ENCODE measurements at regions not wholly inside any gene's neighbourhood (a gene's known extent, or its start where the extent isn't known, plus 50 kb on each side); places are given as distances from the start of the nearest gene placed in this dataset.

DNA sequence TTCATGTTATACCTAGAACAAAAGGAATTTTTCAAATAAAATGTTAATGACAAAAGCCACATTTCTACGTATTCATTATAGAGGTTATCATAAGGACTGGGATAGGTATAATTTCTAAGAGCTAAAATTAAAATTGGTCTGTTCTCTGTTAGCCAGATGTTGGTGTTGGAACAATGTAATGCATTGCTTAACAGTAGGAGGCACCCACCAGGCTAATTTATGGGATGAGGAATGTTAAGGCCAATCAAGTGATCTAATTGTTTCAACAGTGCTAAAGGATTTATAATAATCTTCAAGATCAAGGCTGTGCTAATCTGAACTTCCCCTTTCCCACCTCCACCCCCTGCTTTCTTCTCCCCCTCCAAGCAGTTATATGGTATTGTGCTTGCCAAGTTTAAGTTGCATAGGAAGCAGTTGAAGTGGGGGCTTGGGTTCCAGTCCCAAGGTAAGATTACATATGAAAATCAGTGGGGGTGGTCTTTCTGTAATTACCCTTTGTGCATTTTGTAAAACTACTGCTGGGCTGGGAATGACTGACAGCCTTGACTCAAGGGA lies 89.2 kb upstream of the BACH2 start:
- no peak overlapping the region for H3K4me3 ChIP-seq (ENCODE audit: insufficient read depth, low read depth, low read length)
- H3K9ac ChIP-seq (ENCODE audit: low read length): no peak overlapping the region
- H3K27me3 ChIP-seq (ENCODE audit: insufficient read depth, low read length): no peaks in the 10 kb centered on the region
- Mint-ChIP-seq H3K9me3 (ENCODE audit: unreplicated experiment) (no peaks in the 10 kb centered on the region), H3K4me3 (ENCODE audit: unreplicated experiment) (no peak overlapping the region), H3K36me3 (ENCODE audit: low read depth, unreplicated experiment) (no peaks in the 10 kb centered on the region), H3K27me3 (ENCODE audit: low read depth, unreplicated experiment) (no peaks in the 10 kb centered on the region), H3K27ac (ENCODE audit: unreplicated experiment) (no peak overlapping the region), H3K4me1 (ENCODE audit: low read depth, unreplicated experiment) (peaks cover 17% of the 10 kb centered on the region)
- FAIRE-seq (no peak), DNase-seq (ENCODE audit: low read depth) (no peak)
- no peaks in the 10 kb centered on the region for H4K20me1 ChIP-seq (ENCODE audit: insufficient read depth, low read length)
- TF ChIP-seq, protein P1, sequence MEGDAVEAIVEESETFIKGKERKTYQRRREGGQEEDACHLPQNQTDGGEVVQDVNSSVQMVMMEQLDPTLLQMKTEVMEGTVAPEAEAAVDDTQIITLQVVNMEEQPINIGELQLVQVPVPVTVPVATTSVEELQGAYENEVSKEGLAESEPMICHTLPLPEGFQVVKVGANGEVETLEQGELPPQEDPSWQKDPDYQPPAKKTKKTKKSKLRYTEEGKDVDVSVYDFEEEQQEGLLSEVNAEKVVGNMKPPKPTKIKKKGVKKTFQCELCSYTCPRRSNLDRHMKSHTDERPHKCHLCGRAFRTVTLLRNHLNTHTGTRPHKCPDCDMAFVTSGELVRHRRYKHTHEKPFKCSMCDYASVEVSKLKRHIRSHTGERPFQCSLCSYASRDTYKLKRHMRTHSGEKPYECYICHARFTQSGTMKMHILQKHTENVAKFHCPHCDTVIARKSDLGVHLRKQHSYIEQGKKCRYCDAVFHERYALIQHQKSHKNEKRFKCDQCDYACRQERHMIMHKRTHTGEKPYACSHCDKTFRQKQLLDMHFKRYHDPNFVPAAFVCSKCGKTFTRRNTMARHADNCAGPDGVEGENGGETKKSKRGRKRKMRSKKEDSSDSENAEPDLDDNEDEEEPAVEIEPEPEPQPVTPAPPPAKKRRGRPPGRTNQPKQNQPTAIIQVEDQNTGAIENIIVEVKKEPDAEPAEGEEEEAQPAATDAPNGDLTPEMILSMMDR (IDR thresholded peaks at IDR 0.05; ENCODE audit: insufficient read depth, low read depth, low read length): no peak
- TF ChIP-seq EZH2 (IDR thresholded peaks at IDR 0.05; ENCODE audit: insufficient read depth, low read length): no peak
- no peaks in the 10 kb centered on the region for H3K9me3 ChIP-seq (ENCODE audit: insufficient read depth, low read depth, low read length)
- H3K4me1 ChIP-seq (ENCODE audit: insufficient read depth, low read length): peaks cover 8% of the 10 kb centered on the region
- no peaks in the 10 kb centered on the region for H3K79me2 ChIP-seq (ENCODE audit: insufficient read depth, low read length)
- H3K36me3 ChIP-seq (ENCODE audit: insufficient read depth, low read length): no peaks in the 10 kb centered on the region
- H3K27ac ChIP-seq (ENCODE audit: low read depth, low read length): no peak overlapping the region
- H2AFZ ChIP-seq (ENCODE audit: low read depth, low read length): no peak overlapping the region
- H3K4me2 ChIP-seq (ENCODE audit: low read length): no peak overlapping the region

DNA sequence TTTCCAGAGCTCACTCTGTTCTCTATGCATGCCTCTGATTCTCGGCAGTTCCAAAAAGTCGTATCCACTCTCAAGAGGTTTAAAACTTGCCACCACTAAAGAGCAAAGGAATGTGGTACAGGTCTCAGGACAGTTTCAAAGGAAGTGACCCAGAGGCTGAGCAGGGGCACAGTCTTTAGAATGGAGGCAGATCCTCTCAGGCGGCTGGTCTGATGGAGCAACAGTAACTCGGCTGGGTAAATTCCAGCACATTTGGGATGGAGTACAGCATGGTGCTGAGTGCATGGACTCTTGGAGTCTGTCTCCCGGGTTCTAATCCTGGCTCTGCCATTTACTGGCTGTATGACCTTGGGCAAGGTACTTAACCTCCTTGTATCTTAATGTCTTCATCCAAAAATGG lies 88.1 kb upstream of the BACH2 start:
- no peaks in the 10 kb centered on the region for H4K20me1 ChIP-seq (ENCODE audit: insufficient read depth, low read length)
- no peak overlapping the region for H3K27ac ChIP-seq (ENCODE audit: low read depth, low read length)
- TF ChIP-seq, protein P1 (IDR thresholded peaks at IDR 0.05; ENCODE audit: insufficient read depth, low read depth, low read length): no peak
- no peaks in the 10 kb centered on the region for H3K27me3 Mint-ChIP-seq (ENCODE audit: low read depth, unreplicated experiment)
- no peaks in the 10 kb centered on the region for H3K36me3 Mint-ChIP-seq (ENCODE audit: low read depth, unreplicated experiment)
- H2AFZ ChIP-seq (ENCODE audit: low read depth, low read length): no peak overlapping the region
- H3K4me1 Mint-ChIP-seq (ENCODE audit: low read depth, unreplicated experiment): peaks cover 17% of the 10 kb centered on the region
- H3K4me2 ChIP-seq (ENCODE audit: low read length): no peak overlapping the region
- no peaks in the 10 kb centered on the region for H3K9me3 Mint-ChIP-seq (ENCODE audit: unreplicated experiment)
- FAIRE-seq (no peak), DNase-seq (ENCODE audit: low read depth) (no peak)
- H3K79me2 ChIP-seq (ENCODE audit: insufficient read depth, low read length): no peaks in the 10 kb centered on the region
- no peak overlapping the region for H3K27ac Mint-ChIP-seq (ENCODE audit: unreplicated experiment)
- no peak overlapping the region for H3K4me3 Mint-ChIP-seq (ENCODE audit: unreplicated experiment)
- H3K27me3 ChIP-seq (ENCODE audit: insufficient read depth, low read length): no peaks in the 10 kb centered on the region
- peaks cover 8% of the 10 kb centered on the region for H3K4me1 ChIP-seq (ENCODE audit: insufficient read depth, low read length)
- H3K4me3 ChIP-seq (ENCODE audit: insufficient read depth, low read depth, low read length): no peak overlapping the region
- no peak overlapping the region for H3K9ac ChIP-seq (ENCODE audit: low read length)
- H3K36me3 ChIP-seq (ENCODE audit: insufficient read depth, low read length): no peaks in the 10 kb centered on the region
- no peaks in the 10 kb centered on the region for H3K9me3 ChIP-seq (ENCODE audit: insufficient read depth, low read depth, low read length)

DNA sequence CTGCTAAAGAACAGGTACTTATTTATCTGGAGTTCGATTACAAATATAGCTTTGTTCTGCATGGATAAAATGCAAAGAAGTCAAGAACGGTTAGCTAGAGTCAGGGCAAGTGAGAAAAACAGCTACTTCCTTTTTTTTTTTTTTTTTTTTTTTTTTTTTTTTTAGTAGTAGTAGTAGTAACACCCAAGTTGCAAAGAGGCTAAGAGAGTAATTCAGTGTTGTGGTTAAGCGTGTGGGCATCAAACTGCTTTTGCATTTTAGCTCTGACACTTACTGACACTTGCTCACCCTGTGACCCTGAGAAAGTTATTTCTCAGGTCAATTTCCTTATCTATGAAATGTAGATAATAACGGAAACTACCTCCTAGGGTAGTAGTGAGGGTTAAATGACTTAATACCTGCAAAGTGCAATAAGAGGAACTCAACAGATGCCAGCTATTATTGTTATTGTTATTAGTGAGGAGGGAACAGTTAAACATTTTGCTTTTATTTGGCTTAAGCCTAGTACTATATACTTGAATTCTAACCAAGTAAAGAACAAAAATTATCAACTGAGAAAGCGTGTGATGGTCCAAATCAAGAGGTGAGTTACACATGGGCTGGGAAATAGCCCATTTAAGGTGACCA lies 86.7 kb upstream of the BACH2 start:
- no peaks in the 10 kb centered on the region for H3K36me3 Mint-ChIP-seq (ENCODE audit: low read depth, unreplicated experiment)
- FAIRE-seq (no peak), DNase-seq (ENCODE audit: low read depth) (no peak)
- H3K36me3 ChIP-seq (ENCODE audit: insufficient read depth, low read length): no peaks in the 10 kb centered on the region
- H4K20me1 ChIP-seq (ENCODE audit: insufficient read depth, low read length): no peaks in the 10 kb centered on the region
- no peak overlapping the region for H3K4me2 ChIP-seq (ENCODE audit: low read length)
- peaks cover 8% of the 10 kb centered on the region for H3K4me1 ChIP-seq (ENCODE audit: insufficient read depth, low read length)
- H3K4me3 Mint-ChIP-seq (ENCODE audit: unreplicated experiment): no peak overlapping the region
- no peak overlapping the region for H3K27ac Mint-ChIP-seq (ENCODE audit: unreplicated experiment)
- H2AFZ ChIP-seq (ENCODE audit: low read depth, low read length): no peak overlapping the region
- H3K27me3 ChIP-seq (ENCODE audit: insufficient read depth, low read length): no peaks in the 10 kb centered on the region
- no peak overlapping the region for H3K27ac ChIP-seq (ENCODE audit: low read depth, low read length)
- H3K4me3 ChIP-seq (ENCODE audit: insufficient read depth, low read depth, low read length): no peak overlapping the region
- no peaks in the 10 kb centered on the region for H3K27me3 Mint-ChIP-seq (ENCODE audit: low read depth, unreplicated experiment)
- H3K79me2 ChIP-seq (ENCODE audit: insufficient read depth, low read length): no peaks in the 10 kb centered on the region
- H3K4me1 Mint-ChIP-seq (ENCODE audit: low read depth, unreplicated experiment): peaks cover 16% of the 10 kb centered on the region
- H3K9ac ChIP-seq (ENCODE audit: low read length): no peak overlapping the region
- H3K9me3 ChIP-seq (ENCODE audit: insufficient read depth, low read depth, low read length): no peaks in the 10 kb centered on the region
- H3K9me3 Mint-ChIP-seq (ENCODE audit: unreplicated experiment): no peaks in the 10 kb centered on the region
- TF ChIP-seq, protein P1 (IDR thresholded peaks at IDR 0.05; ENCODE audit: insufficient read depth, low read depth, low read length): no peak
- no peak for TF ChIP-seq EZH2 (IDR thresholded peaks at IDR 0.05; ENCODE audit: insufficient read depth, low read length)
